ENCODE measurements at regions not wholly inside any gene's neighbourhood (a gene's known extent, or its start where the extent isn't known, plus 50 kb on each side); places are given as distances from the start of the nearest gene placed in this dataset.
"Not testable (repeated sequence)": the region's sequence is repeated elsewhere in the genome, so short reads cannot be mapped to it uniquely, and the experiment has no call there.

DNA sequence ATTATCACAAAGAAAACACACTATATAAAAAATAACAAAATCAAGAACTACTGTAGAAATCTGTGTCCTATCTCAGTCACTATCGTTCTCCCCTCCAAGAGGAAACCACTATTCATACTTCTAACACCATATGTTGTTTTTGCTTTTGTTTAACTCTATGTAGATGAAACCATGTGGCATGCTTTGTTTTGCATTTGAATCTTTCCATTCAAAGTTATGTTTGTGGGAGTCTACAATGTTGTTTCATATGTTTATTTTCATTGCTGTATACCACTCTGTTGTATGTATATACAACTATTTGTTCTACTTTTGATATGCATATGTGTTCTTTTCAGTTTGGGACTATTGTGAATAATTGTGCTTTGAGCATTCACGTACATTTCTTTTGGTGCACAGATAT is 116.1 kb downstream of the PABPC4L start:
- Histone ChIP-seq H2AFZ (ENCODE audit: insufficient read depth, low read depth, low read length, poor library complexity, severe bottlenecking) (no peak overlapping the region), H3K4me3 (replicated peaks in 1 of 3; ENCODE audit: low read depth in 2 of 3, low read length in 3 of 3) (no peak overlapping the region), H3K4me2 (replicated peaks; ENCODE audit: extremely low read depth, low read length, poor library complexity, severe bottlenecking) (no peak overlapping the region), H3K36me3 (replicated peaks in 1 of 2; ENCODE audit: control insufficient read depth in 1 of 2, insufficient read depth in 2 of 2, low read length in 2 of 2) (no peaks in the 10 kb centered on the region), H4K20me1 (ENCODE audit: insufficient read depth, low read length) (no peaks in the 10 kb centered on the region), H3K9me3 (replicated peaks in 1 of 2; ENCODE audit: control insufficient read depth in 1 of 2, insufficient read depth in 1 of 2, low read length in 2 of 2) (no peaks in the 10 kb centered on the region), H3K27ac (ENCODE audit: low read depth in 1 of 2, low read length in 2 of 2) (no peak overlapping the region), H3K4me1 (ENCODE audit: control insufficient read depth in 1 of 2, insufficient read depth in 2 of 2, low read length in 2 of 2) (no peaks in the 10 kb centered on the region), H3K27me3 (ENCODE audit: control insufficient read depth in 2 of 2, insufficient read depth in 2 of 2, low read length in 2 of 2) (no peaks in the 10 kb centered on the region), H3K79me2 (ENCODE audit: insufficient read depth, low read length) (no peaks in the 10 kb centered on the region), H3K9ac (ENCODE audit: insufficient read depth, low read length, poor library complexity, severe bottlenecking) (no peak overlapping the region)
- TF ChIP-seq, protein P1, sequence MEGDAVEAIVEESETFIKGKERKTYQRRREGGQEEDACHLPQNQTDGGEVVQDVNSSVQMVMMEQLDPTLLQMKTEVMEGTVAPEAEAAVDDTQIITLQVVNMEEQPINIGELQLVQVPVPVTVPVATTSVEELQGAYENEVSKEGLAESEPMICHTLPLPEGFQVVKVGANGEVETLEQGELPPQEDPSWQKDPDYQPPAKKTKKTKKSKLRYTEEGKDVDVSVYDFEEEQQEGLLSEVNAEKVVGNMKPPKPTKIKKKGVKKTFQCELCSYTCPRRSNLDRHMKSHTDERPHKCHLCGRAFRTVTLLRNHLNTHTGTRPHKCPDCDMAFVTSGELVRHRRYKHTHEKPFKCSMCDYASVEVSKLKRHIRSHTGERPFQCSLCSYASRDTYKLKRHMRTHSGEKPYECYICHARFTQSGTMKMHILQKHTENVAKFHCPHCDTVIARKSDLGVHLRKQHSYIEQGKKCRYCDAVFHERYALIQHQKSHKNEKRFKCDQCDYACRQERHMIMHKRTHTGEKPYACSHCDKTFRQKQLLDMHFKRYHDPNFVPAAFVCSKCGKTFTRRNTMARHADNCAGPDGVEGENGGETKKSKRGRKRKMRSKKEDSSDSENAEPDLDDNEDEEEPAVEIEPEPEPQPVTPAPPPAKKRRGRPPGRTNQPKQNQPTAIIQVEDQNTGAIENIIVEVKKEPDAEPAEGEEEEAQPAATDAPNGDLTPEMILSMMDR (IDR thresholded peaks at IDR 0.05): no peak
- Mint-ChIP-seq H3K9me3 (peaks cover 0 to 1% (median 0%) of the 10 kb centered on the region in 7 donors), H3K27ac (no peak overlapping the region), H3K4me3 (no peak overlapping the region), H3K27me3 (ENCODE audit: low read depth in 3 of 3) (no peaks in the 10 kb centered on the region), H3K4me1 (no peaks in the 10 kb centered on the region), H3K36me3 (no peaks in the 10 kb centered on the region)
- WGBS (ENCODE audit: insufficient coverage): no CpG with 5 or more reads among the region's 2 CpGs
- DNase-seq: no peak
- intact Hi-C loops (cut with micrococcal nuclease): no loop called here

DNA sequence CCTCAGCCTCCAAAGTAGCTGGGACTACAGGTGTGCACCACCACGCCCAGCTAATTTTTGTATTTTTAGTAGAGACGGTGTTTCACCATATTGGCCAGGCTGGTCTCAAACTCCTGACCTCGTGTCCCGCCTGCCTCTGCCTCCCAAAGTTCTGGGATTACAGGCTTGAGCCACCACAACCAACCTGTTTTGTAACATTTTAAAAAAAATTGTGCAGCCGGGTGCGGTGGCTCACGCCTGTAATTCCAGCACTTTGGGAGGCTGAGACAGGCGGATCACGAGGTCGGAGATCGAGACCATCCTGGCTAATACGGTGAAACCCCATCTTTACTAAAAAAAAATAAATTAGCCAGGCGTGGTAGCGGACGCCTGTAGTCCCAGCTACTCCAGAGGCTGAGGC is 122.5 kb downstream of the PABPC4L start:
- WGBS (ENCODE audit: insufficient coverage): 97% methylated on average over 7 of the region's 15 CpGs

More for the DNA sequence above, 122.5 kb downstream of the PABPC4L start:
- H3K27me3 ChIP-seq (ENCODE audit: control insufficient read depth in 2 of 2, insufficient read depth in 2 of 2, low read length in 2 of 2); H3K4me3 ChIP-seq (replicated peaks in 1 of 3; ENCODE audit: low read depth in 2 of 3, low read length in 3 of 3); H3K9me3 ChIP-seq (replicated peaks in 1 of 2; ENCODE audit: control insufficient read depth in 1 of 2, insufficient read depth in 1 of 2, low read length in 2 of 2); H3K27ac ChIP-seq (ENCODE audit: low read depth in 1 of 2, low read length in 2 of 2); H3K27ac Mint-ChIP-seq; intact Hi-C loops (cut with micrococcal nuclease); DNase-seq; H4K20me1 ChIP-seq (ENCODE audit: insufficient read depth, low read length); H3K79me2 ChIP-seq (ENCODE audit: insufficient read depth, low read length); H3K36me3 ChIP-seq (replicated peaks in 1 of 2; ENCODE audit: control insufficient read depth in 1 of 2, insufficient read depth in 2 of 2, low read length in 2 of 2); H3K27me3 Mint-ChIP-seq (ENCODE audit: low read depth in 3 of 3); H3K4me2 ChIP-seq (replicated peaks; ENCODE audit: extremely low read depth, low read length, poor library complexity, severe bottlenecking); H3K36me3 Mint-ChIP-seq; H3K4me1 ChIP-seq (ENCODE audit: control insufficient read depth in 1 of 2, insufficient read depth in 2 of 2, low read length in 2 of 2); H3K9ac ChIP-seq (ENCODE audit: insufficient read depth, low read length, poor library complexity, severe bottlenecking); H3K4me3 Mint-ChIP-seq; H3K4me1 Mint-ChIP-seq; H2AFZ ChIP-seq (ENCODE audit: insufficient read depth, low read depth, low read length, poor library complexity, severe bottlenecking); H3K9me3 Mint-ChIP-seq: not testable (repeated sequence)
